ENCODE measurements at regions not wholly inside any gene's neighbourhood (a gene's known extent, or its start where the extent isn't known, plus 50 kb on each side); places are given as distances from the start of the nearest gene placed in this dataset.
"Not testable (repeated sequence)": the region's sequence is repeated elsewhere in the genome, so short reads cannot be mapped to it uniquely, and the experiment has no call there.

- no peak for DNase-seq
Measured at GRCh38 chr16:75837681-75838080, 111.4 kb upstream of the CPHXL start.

- DNase-seq: no peak
Measured at GRCh38 chr16:75841517-75841916, 115.2 kb upstream of the CPHXL start.

- no peak for DNase-seq
Measured at GRCh38 chr16:75847172-75847571, 120.9 kb upstream of the CPHXL start.

- DNase-seq: no peak
Measured at GRCh38 chr16:75854152-75854551, 127.9 kb upstream of the CPHXL start.

- no peak for DNase-seq
Measured at GRCh38 chr16:75860326-75861053, 134.2 kb upstream of the CPHXL start.

- DNase-seq: no peak
Measured at GRCh38 chr16:75861311-75862097, 135.2 kb upstream of the CPHXL start.

- DNase-seq: no peak
Measured at GRCh38 chr16:75862098-75862386, 135.8 kb upstream of the CPHXL start.

- no peak for DNase-seq
Measured at GRCh38 chr16:75864243-75864642, 138.0 kb upstream of the CPHXL start.

GRCh38 chr16:75865736-75866135 is 139.4 kb upstream of the CPHXL start:
- no peak for DNase-seq

- no peak for DNase-seq
Measured at GRCh38 chr16:75868636-75869632, 142.6 kb upstream of the CPHXL start.

GRCh38 chr16:75881280-75881679 is 155.0 kb upstream of the CPHXL start:
- DNase-seq: not testable (repeated sequence)

GRCh38 chr16:75899163-75899562 is 172.9 kb upstream of the CPHXL start:
- no peak for DNase-seq

- no peak for DNase-seq
Measured at GRCh38 chr16:75908331-75909117, 182.2 kb upstream of the CPHXL start.

GRCh38 chr16:75909746-75910145 is 183.5 kb upstream of the CPHXL start:
- DNase-seq: no peak

- no peak for DNase-seq
Measured at GRCh38 chr16:75911896-75912295, 185.6 kb upstream of the CPHXL start.

- no peak for DNase-seq
Measured at GRCh38 chr16:75913958-75914357, 187.7 kb upstream of the CPHXL start.

- DNase-seq: no peak
Measured at GRCh38 chr16:75916451-75916850, 190.2 kb upstream of the CPHXL start.

- DNase-seq: no peak
Measured at GRCh38 chr16:75918109-75918508, 191.8 kb upstream of the CPHXL start.

GRCh38 chr16:75919664-75920063 is 193.4 kb upstream of the CPHXL start:
- DNase-seq: no peak

- DNase-seq: no peak
Measured at GRCh38 chr16:75921281-75921680, 195.0 kb upstream of the CPHXL start.

GRCh38 chr16:75922250-75922649 is 196.0 kb upstream of the CPHXL start:
- no peak for DNase-seq

GRCh38 chr16:75924397-75924796 is 198.1 kb upstream of the CPHXL start:
- DNase-seq: no peak

GRCh38 chr16:75927810-75928209 is 201.5 kb upstream of the CPHXL start:
- DNase-seq: no peak
